Activated naive CD4-positive, alpha-beta T cell treated with anti-CD3 and anti-CD28 coated beads, Interleukin-2, amount 10 ng/mL, durations not matched to agents 7 days and 5 days (primary cell): ENCODE measurements at regions not wholly inside any gene's neighbourhood (a gene's known extent, or its start where the extent isn't known, plus 50 kb on each side); places are given as distances from the start of the nearest gene placed in this dataset.

Source experiments
- CTCF ChIA-PET: fragments of 350-600 bp; sonication (Branson Sonifier 250); formaldehyde crosslinking; loops from one replicate; lab custom pipeline; 2021; ENCODE audit warnings: antibody characterized with exemption; lab: Charles Lee
- DNase-seq: peaks from one replicate; pipeline ENCODE4 v3.0.0-alpha.2; 2020
- H3K27ac Mint-ChIP-seq: one replicate; pipeline ENCODE4 v1.8.0; 2021; ENCODE audit warnings: mild to moderate bottlenecking, moderate library complexity, mixed read lengths
- H3K27me3 Mint-ChIP-seq: one replicate; pipeline ENCODE4 v1.8.0; 2021; ENCODE audit warnings: mild to moderate bottlenecking, mixed read lengths
- H3K36me3 Mint-ChIP-seq: one replicate; pipeline ENCODE4 v1.8.0; 2021; ENCODE audit warnings: mixed read lengths
- H3K4me1 Mint-ChIP-seq: one replicate; pipeline ENCODE4 v1.8.0; 2021; ENCODE audit warnings: mixed read lengths
- H3K4me3 Mint-ChIP-seq: one replicate; pipeline ENCODE4 v1.8.0; 2021; ENCODE audit warnings: mild to moderate bottlenecking, moderate library complexity, mixed read lengths
- H3K9me3 Mint-ChIP-seq: one replicate; pipeline ENCODE4 v1.8.0; 2021; ENCODE audit warnings: mixed read lengths

DNA sequence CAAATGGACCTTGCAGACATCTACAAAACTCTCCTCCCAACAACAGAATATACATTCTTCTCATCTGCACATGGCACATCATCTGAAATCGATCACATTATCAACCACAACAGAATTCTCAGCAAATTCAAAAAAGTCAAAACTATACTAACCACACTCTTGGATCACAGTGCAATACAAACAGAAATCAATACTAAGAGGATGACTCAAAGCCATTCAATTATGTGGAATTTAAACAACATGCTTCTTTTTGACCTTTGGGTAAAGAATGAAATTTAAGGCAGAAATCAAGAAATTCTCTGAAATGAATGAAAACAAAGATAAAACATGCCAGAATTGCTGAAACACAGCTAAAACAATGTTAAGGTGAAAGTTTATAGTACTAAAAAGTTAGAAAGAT, 358.1 kb downstream of the NSUN3 start:
- no peak overlapping the region for H3K4me3 Mint-ChIP-seq
- no peaks in the 10 kb centered on the region for H3K4me1 Mint-ChIP-seq
- DNase-seq = no peak
- CTCF ChIA-PET = no interaction called here
- H3K27me3 Mint-ChIP-seq = no peaks in the 10 kb centered on the region
- H3K36me3 Mint-ChIP-seq = no peaks in the 10 kb centered on the region
- H3K9me3 Mint-ChIP-seq = peaks cover 13% of the 10 kb centered on the region
- H3K27ac Mint-ChIP-seq = no peak overlapping the region

GRCh38 chr3:94423578-94423977, 360.7 kb downstream of the NSUN3 start:
- H3K9me3 Mint-ChIP-seq = peaks cover 13% of the 10 kb centered on the region
- no peaks in the 10 kb centered on the region for H3K36me3 Mint-ChIP-seq
- H3K4me3 Mint-ChIP-seq = no peak overlapping the region
- H3K4me1 Mint-ChIP-seq = no peaks in the 10 kb centered on the region
- H3K27me3 Mint-ChIP-seq = no peaks in the 10 kb centered on the region
- H3K27ac Mint-ChIP-seq = no peak overlapping the region
- DNase-seq = no peak
- CTCF ChIA-PET = no interaction called here

DNA sequence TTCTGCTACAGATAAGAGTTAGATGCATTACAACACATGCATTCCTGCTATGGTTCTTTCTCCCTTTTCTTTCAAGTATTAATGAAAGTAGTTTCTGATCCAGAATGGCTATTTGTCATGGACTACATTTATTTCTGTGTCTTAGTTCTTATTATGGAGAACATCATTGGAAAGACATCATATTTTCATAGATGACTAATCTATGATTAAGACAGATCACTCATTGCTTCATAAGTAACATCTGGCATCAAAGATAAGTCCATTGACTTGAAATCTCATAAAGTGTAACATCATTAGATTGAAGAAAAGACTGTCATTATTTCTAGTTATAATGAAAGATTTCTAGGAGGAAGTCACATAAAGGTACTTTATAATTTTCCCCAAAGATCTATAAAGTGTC, 366.7 kb downstream of the NSUN3 start:
- DNase-seq = no peak
- H3K4me1 Mint-ChIP-seq = no peaks in the 10 kb centered on the region
- H3K27me3 Mint-ChIP-seq = no peaks in the 10 kb centered on the region
- no peak overlapping the region for H3K27ac Mint-ChIP-seq
- no peaks in the 10 kb centered on the region for H3K36me3 Mint-ChIP-seq
- CTCF ChIA-PET = no interaction called here
- H3K9me3 Mint-ChIP-seq = no peaks in the 10 kb centered on the region
- H3K4me3 Mint-ChIP-seq = no peak overlapping the region

DNA sequence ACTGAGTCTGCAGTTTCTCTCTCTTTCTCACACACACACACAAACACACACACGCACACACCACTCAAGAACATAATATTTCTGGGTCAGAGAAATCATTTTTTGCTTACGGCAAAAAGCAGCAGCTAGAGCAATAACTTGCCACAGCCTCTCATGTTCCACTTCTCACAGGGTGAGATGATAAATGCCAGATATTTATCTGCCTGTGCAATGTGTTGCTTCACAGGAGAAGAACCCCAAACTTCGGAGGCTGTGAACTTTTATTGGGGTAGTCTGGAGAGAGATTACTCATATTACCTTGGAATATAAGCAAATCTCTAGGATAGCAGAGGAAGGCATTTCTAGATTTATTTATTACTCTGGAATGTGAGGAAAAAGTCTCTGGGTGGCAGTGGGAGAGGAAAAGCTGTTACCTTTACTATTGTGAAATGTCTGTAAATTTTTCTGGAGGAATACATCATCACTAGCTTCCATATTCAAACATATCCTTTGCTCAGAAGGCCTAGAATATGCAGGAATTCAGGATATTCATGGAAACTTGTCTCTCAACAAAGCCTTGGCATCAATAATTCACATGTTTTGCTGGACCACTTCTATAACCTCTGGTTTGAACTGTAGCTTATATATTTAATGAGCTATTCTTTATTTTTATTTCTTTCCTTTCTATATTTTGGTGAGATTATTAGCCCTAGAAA, 369.2 kb downstream of the NSUN3 start:
- CTCF ChIA-PET = no interaction called here
- Mint-ChIP-seq H3K36me3 (no peaks in the 10 kb centered on the region), H3K27me3 (no peaks in the 10 kb centered on the region), H3K4me3 (no peak overlapping the region), H3K9me3 (no peaks in the 10 kb centered on the region), H3K27ac (no peak overlapping the region), H3K4me1 (no peaks in the 10 kb centered on the region)
- DNase-seq = no peak

DNA sequence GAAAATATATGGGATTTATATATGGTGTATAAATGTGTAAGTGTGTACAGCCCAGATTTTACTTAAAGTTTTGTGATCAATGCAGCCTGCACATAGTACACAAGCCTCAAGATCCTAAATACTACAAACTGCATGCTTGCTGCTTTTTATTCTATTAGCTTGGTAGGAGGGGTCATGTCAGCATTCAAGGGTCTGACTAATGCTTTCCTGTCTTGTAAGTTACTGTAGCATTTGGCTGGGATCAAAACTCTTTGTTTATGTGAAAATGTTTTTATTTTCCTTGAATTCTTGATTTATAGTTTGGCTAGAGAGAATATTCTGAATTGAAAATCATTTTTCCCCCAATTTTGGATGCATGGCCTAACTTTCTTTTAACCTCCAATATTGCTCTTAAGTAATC, 370.9 kb downstream of the NSUN3 start:
- Mint-ChIP-seq H3K27ac (no peak overlapping the region), H3K4me1 (no peaks in the 10 kb centered on the region)
- CTCF ChIA-PET = no interaction called here

DNA sequence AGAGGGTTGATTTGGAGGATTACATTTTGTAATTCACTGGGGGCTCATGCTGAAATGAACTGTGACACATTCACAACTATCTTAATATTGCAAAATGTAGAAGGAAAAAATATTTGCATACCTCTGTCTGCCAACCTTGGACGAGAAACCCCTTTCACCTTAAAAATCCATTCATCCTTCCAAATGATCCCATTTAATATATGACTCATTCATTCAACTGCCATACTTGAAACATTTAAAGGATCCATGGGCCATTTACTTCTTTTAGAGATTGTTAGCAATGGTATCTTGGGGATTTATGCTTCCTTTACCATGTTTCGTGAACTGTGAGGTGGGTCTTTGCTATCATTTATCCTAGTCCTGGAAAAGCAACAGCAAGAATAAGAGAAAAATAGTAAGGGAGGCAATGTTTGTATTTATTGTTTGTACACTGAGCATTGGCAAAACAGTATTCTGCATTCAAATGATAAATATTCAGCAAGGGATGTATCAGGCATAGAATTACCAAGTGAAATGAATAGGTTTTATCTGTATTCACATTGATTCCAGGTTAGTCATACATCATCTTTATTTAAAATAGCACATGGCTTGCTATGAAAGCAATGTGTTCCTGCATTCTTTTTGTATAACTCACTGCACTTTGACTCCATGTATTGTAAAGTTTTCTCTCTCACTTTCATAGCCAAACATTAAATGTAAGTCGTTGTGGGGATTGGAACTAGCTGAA, 378.1 kb downstream of the NSUN3 start:
- CTCF ChIA-PET = no interaction called here
- no peak for DNase-seq
- Mint-ChIP-seq H3K4me1 (no peaks in the 10 kb centered on the region), H3K4me3 (no peak overlapping the region), H3K9me3 (peaks cover 5% of the 10 kb centered on the region), H3K36me3 (no peaks in the 10 kb centered on the region), H3K27me3 (no peaks in the 10 kb centered on the region), H3K27ac (no peak overlapping the region)

More for the DNA sequence above, 370.9 kb downstream of the NSUN3 start:
- Mint-ChIP-seq H3K27me3 (no peaks in the 10 kb centered on the region), H3K36me3 (no peaks in the 10 kb centered on the region), H3K4me3 (no peak overlapping the region), H3K9me3 (no peaks in the 10 kb centered on the region)
- DNase-seq = no peak

DNA sequence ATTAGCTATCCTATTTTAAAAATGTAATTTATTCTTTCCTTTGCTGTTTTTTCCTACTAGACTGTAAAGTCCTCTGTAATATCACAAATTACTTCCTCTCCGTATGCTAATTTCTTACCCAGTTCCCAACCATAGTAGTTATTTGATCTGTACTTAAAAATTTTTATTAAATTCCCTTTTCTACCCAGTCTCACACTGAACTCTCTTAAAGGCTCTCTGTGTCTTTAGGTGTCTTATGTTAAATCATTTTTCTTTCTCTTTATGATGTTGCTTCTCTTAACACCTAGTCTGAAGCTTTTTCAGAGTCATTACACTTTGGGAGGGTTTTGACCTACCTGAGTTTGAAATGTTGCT, 378.6 kb downstream of the NSUN3 start:
- H3K27me3 Mint-ChIP-seq = no peaks in the 10 kb centered on the region
- no peaks in the 10 kb centered on the region for H3K36me3 Mint-ChIP-seq
- DNase-seq = no peak
- H3K9me3 Mint-ChIP-seq = peaks cover 5% of the 10 kb centered on the region
- no peak overlapping the region for H3K27ac Mint-ChIP-seq
- no peak overlapping the region for H3K4me3 Mint-ChIP-seq
- CTCF ChIA-PET = no interaction called here
- H3K4me1 Mint-ChIP-seq = no peaks in the 10 kb centered on the region

- Mint-ChIP-seq H3K27ac (no peak overlapping the region), H3K36me3 (no peaks in the 10 kb centered on the region)
- CTCF ChIA-PET = no interaction called here
Measured at GRCh38 chr3:94453864-94454263, 391.0 kb downstream of the NSUN3 start.

GRCh38 chr3:94459167-94459566, 396.3 kb downstream of the NSUN3 start:
- DNase-seq = no peak
- Mint-ChIP-seq H3K27me3 (no peaks in the 10 kb centered on the region), H3K9me3 (no peaks in the 10 kb centered on the region), H3K4me1 (no peaks in the 10 kb centered on the region), H3K4me3 (no peak overlapping the region), H3K36me3 (no peaks in the 10 kb centered on the region), H3K27ac (no peak overlapping the region)
- CTCF ChIA-PET = no interaction called here

More at GRCh38 chr3:94453864-94454263, 391.0 kb downstream of the NSUN3 start:
- H3K9me3 Mint-ChIP-seq = no peaks in the 10 kb centered on the region
- no peaks in the 10 kb centered on the region for H3K4me1 Mint-ChIP-seq
- H3K4me3 Mint-ChIP-seq = no peak overlapping the region
- DNase-seq = no peak
- no peaks in the 10 kb centered on the region for H3K27me3 Mint-ChIP-seq

DNA sequence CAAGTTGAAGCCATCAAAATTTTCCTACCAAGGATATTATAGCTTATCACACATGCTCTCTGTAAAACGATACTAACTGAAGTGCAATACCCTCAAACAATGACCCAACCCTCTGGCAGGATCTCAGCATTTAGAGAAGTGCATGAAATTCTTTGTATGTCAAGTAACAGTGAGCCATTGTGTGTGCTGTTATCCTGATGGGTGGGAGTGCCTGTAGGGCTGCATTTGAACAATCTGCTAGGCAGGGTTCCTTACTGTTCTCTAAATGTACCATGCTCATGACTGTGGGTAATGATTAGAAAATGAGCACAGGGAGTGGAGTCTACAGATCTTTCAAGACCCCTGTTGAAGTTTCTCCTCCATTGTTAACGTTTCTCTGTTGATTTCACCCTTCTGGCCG, 398.1 kb downstream of the NSUN3 start:
- H3K27ac Mint-ChIP-seq = no peak overlapping the region
- no peaks in the 10 kb centered on the region for H3K4me1 Mint-ChIP-seq
- no peaks in the 10 kb centered on the region for H3K27me3 Mint-ChIP-seq
- H3K9me3 Mint-ChIP-seq = no peaks in the 10 kb centered on the region
- no peak overlapping the region for H3K4me3 Mint-ChIP-seq
- DNase-seq = no peak
- CTCF ChIA-PET = no interaction called here
- no peaks in the 10 kb centered on the region for H3K36me3 Mint-ChIP-seq

DNA sequence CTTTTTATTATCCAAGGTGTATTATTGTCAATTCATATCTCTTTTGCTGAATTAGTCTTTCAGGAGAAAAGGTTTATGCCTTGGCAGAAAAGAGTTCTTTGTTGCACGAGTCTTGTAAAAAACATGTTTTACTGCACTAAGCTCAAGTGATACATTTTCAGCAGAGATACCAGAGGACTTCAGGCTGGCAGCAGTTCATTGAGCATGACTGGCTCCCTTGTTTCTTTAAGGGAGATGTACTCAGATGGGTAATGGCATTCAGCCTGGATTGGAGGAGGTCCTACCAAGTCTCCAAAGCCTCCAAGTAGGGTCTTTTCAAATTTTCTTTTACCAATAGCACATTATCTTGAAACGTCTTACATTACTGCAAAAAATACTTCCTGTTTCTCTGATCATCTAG, 400.1 kb downstream of the NSUN3 start:
- Mint-ChIP-seq H3K27ac (no peak overlapping the region), H3K4me1 (no peaks in the 10 kb centered on the region), H3K36me3 (no peaks in the 10 kb centered on the region), H3K27me3 (no peaks in the 10 kb centered on the region), H3K9me3 (peaks cover 2% of the 10 kb centered on the region), H3K4me3 (no peak overlapping the region)
- no peak for DNase-seq
- CTCF ChIA-PET = interaction anchor here (0.6 kb wide), 1 partner anchor 10 kb away, joined by 3 read pairs; no protein-coding TSS in a partner anchor

- DNase-seq = no peak
- CTCF ChIA-PET = no interaction called here
- H3K27me3 Mint-ChIP-seq = no peaks in the 10 kb centered on the region
- no peak overlapping the region for H3K4me3 Mint-ChIP-seq
- no peaks in the 10 kb centered on the region for H3K4me1 Mint-ChIP-seq
- no peaks in the 10 kb centered on the region for H3K36me3 Mint-ChIP-seq
- H3K9me3 Mint-ChIP-seq = peaks cover 13% of the 10 kb centered on the region
- H3K27ac Mint-ChIP-seq = no peak overlapping the region
Measured at GRCh38 chr3:94472511-94472910, 409.6 kb downstream of the NSUN3 start.

- no peak overlapping the region for H3K4me3 Mint-ChIP-seq
- no peak for DNase-seq
- CTCF ChIA-PET = no interaction called here
- H3K36me3 Mint-ChIP-seq = no peaks in the 10 kb centered on the region
- H3K4me1 Mint-ChIP-seq = no peaks in the 10 kb centered on the region
- H3K27ac Mint-ChIP-seq = no peak overlapping the region
- no peaks in the 10 kb centered on the region for H3K27me3 Mint-ChIP-seq
- H3K9me3 Mint-ChIP-seq = no peaks in the 10 kb centered on the region
Measured at GRCh38 chr3:94481226-94481898, 418.5 kb downstream of the NSUN3 start.

DNA sequence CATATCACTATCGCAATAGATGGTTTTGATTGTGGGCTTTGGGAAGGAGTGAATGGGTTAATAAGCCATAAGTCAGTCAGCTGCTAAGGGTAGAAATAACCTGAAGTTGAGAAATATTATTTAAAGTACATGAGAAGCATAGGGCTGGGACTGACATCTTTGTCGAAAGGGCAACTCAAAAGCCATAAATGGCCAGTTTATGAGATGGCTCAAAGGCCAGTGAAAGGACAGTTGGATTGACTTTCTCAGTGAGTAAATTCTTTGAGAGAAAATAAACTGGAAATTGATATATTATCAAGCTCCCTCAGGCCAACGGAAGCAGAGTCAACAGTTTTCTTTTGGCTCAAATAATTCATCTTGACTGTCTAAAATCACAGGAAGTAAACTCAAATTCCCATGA, 419.8 kb downstream of the NSUN3 start:
- CTCF ChIA-PET = no interaction called here
- Mint-ChIP-seq H3K4me1 (no peaks in the 10 kb centered on the region), H3K27me3 (no peaks in the 10 kb centered on the region), H3K4me3 (no peak overlapping the region), H3K36me3 (no peaks in the 10 kb centered on the region), H3K27ac (no peak overlapping the region), H3K9me3 (no peaks in the 10 kb centered on the region)
- DNase-seq = no peak

GRCh38 chr3:94483403-94483802, 420.5 kb downstream of the NSUN3 start:
- Mint-ChIP-seq H3K4me1 (no peaks in the 10 kb centered on the region), H3K4me3 (no peak overlapping the region), H3K36me3 (no peaks in the 10 kb centered on the region), H3K27ac (no peak overlapping the region), H3K9me3 (no peaks in the 10 kb centered on the region), H3K27me3 (no peaks in the 10 kb centered on the region)
- no peak for DNase-seq
- CTCF ChIA-PET = no interaction called here
